HCT116 (cell line): ENCODE measurements at regions not wholly inside any gene's neighbourhood (a gene's known extent, or its start where the extent isn't known, plus 50 kb on each side); places are given as distances from the start of the nearest gene placed in this dataset.

Experiments used
- ATAC-seq: fragments of 200-7000 bp; cut with Tn5 transposase; 2 replicates; pipeline ENCODE4 v1.9.1; 2020; ENCODE audit warnings: mild to moderate bottlenecking, moderate library complexity
- BruUV-seq: library from RNA; stranded (reverse); fragments of 400-500 nt; replicated peaks from 2 replicates; lab custom pipeline; 2021; lab: Mats Ljungman, UMichigan
- CTCF ChIA-PET: fragments of 300-600 bp; sonication (Branson Sonifier 250); formaldehyde crosslinking; loops from one replicate; lab custom pipeline; 2021; ENCODE audit warnings: antibody characterized with exemption; lab: Charles Lee
- POLR2A ChIA-PET: fragments of 300-600, 350-600 bp; sonication (Branson Sonifier 250); formaldehyde crosslinking; loops from one replicate; lab custom pipeline; 2021; ENCODE audit warnings: antibody characterized with exemption; lab: Charles Lee
- RAD21 ChIA-PET, 2 experiments: fragments of 300-600 bp; sonication (Branson Sonifier 250); formaldehyde crosslinking; loops; one replicate each; lab custom pipeline; 2023; ENCODE audit warnings: low total read pairs in 2 of 2; ENCODE audit not compliant: uncharacterized antibody in 2 of 2, unreplicated experiment in 2 of 2, low non-redundant PET in 1 of 2; lab: Charles Lee
- DNase-seq: peaks from one replicate; pipeline ENCODE4 v3.0.0-alpha.2; 2010; ENCODE audit warnings: low read depth, low spot score
- H2AFZ ChIP-seq: fragments of 200-600 bp; shearing (Covaris generic), sonication (generic); 2 replicates; pipeline ENCODE4 v1.6.1; 2017; ENCODE audit warnings: low read depth, mixed run types, mixed read lengths, antibody characterized with exemption, low read length; ENCODE audit not compliant: poor library complexity, severe bottlenecking
- H3K27ac ChIP-seq: 2 replicates; pipeline ENCODE4 v1.5.1; 2012; ENCODE audit warnings: low read depth, low read length
- H3K27me3 ChIP-seq: fragments of 200-600 bp; sonication (generic); 2 replicates; pipeline ENCODE4 v1.6.1; 2016; ENCODE audit warnings: mixed run types, low read length, mixed read lengths; ENCODE audit not compliant: insufficient read depth
- H3K36me3 ChIP-seq, 2 experiments: fragments of 200-500 bp in 1 of 2; fragments of 200-600 bp in 1 of 2; sonication (Bioruptor generic) in 1 of 2; sonication (generic) in 1 of 2; 2 replicates each; pipeline versions ENCODE4 v1.5.1 to v1.6.1; 2014 to 2016; ENCODE audit warnings: low read length in 2 of 2, inconsistent platforms in 1 of 2, mixed read lengths in 1 of 2, mixed run types in 1 of 2; ENCODE audit not compliant: insufficient read depth in 2 of 2, control insufficient read depth in 1 of 2
- H3K4me1 ChIP-seq, 2 experiments: fragments of 200-600 bp in 1 of 2; sonication (generic) in 1 of 2; 2 replicates each; pipeline versions ENCODE4 v1.5.1 to v1.6.1; 2012 to 2017; ENCODE audit warnings: low read length in 2 of 2, inconsistent platforms in 1 of 2, mild to moderate bottlenecking in 1 of 2, mixed read lengths in 1 of 2, mixed run types in 1 of 2, moderate library complexity in 1 of 2; ENCODE audit not compliant: insufficient read depth in 2 of 2, control insufficient read depth in 1 of 2
- H3K4me2 ChIP-seq: fragments of 200-600 bp; sonication (generic); 2 replicates; pipeline ENCODE4 v1.6.1; 2017; ENCODE audit warnings: mixed run types, low read length, mixed read lengths
- H3K4me3 ChIP-seq, 2 experiments: fragments of 200-600 bp in 1 of 2; sonication (generic) in 1 of 2; replicated peaks in 1 of 2; 2 replicates each; pipeline ENCODE4 v1.5.1; 2011 to 2016; ENCODE audit warnings: low read length in 2 of 2, control low read depth in 1 of 2, low read depth in 1 of 2, mild to moderate bottlenecking in 1 of 2, mixed read lengths in 1 of 2, mixed run types in 1 of 2
- H3K79me2 ChIP-seq: fragments of 200-600 bp; sonication (generic); 2 replicates; pipeline ENCODE4 v1.6.1; 2017; ENCODE audit warnings: mild to moderate bottlenecking, mixed run types, low read length, moderate library complexity, mixed read lengths; ENCODE audit not compliant: insufficient read depth
- H3K9ac ChIP-seq: fragments of 200-600 bp; sonication (generic); 2 replicates; pipeline ENCODE4 v1.6.1; 2016; ENCODE audit warnings: low read length, mixed read lengths
- H3K9me2 ChIP-seq: fragments of 200-600 bp; sonication (generic), shearing (Covaris generic); 2 replicates; pipeline ENCODE4 v1.6.1; 2017; ENCODE audit warnings: mixed run types, mild to moderate bottlenecking, moderate library complexity; ENCODE audit not compliant: insufficient read depth
- H3K9me3 ChIP-seq, 2 experiments: fragments of 200-500 bp in 1 of 2; fragments of 200-600 bp in 1 of 2; sonication (Bioruptor generic) in 1 of 2; sonication (generic) in 1 of 2; 2 replicates each; pipeline ENCODE4 v1.6.1; 2014 to 2017; ENCODE audit warnings: low read length in 2 of 2, mixed read lengths in 2 of 2, inconsistent platforms in 1 of 2, low read depth in 1 of 2, mild to moderate bottlenecking in 1 of 2, mixed run types in 1 of 2, moderate library complexity in 1 of 2; ENCODE audit not compliant: control insufficient read depth in 1 of 2, insufficient read depth in 1 of 2
- H4K20me1 ChIP-seq: fragments of 200-600 bp; sonication (generic), shearing (Covaris generic); 2 replicates; pipeline ENCODE4 v1.6.1; 2017; ENCODE audit warnings: mixed run types, mild to moderate bottlenecking, moderate library complexity; ENCODE audit not compliant: insufficient read depth
- ELF1 ChIP-seq: IDR thresholded peaks from 2 replicates; pipeline ENCODE4 v1.6.1; 2012; ENCODE audit warnings: low read depth, borderline replicate concordance
- EZH2 ChIP-seq: fragments of 200-600 bp; sonication (generic); IDR thresholded peaks from 2 replicates; pipeline ENCODE4 v1.6.1; 2017; ENCODE audit warnings: antibody characterized with exemption, mixed run types
- FOSL1 ChIP-seq: IDR thresholded peaks from 2 replicates; pipeline ENCODE4 v1.6.1; 2012; ENCODE audit warnings: low read depth
- POLR2A ChIP-seq: IDR thresholded peaks from 2 replicates; pipeline ENCODE4 v1.7.0; 2011; ENCODE audit warnings: borderline replicate concordance; ENCODE audit not compliant: insufficient read depth, insufficient read length; ENCODE audit errors: extremely low read depth
- POLR2AphosphoS5 ChIP-seq: IDR thresholded peaks from 2 replicates; pipeline ENCODE4 v1.6.1; 2011; ENCODE audit warnings: mild to moderate bottlenecking, low read depth, low read length, moderate library complexity
- SIN3A ChIP-seq: IDR thresholded peaks from 2 replicates; pipeline ENCODE4 v1.6.1; 2012; ENCODE audit warnings: low read depth
- SP1 ChIP-seq: IDR thresholded peaks from 2 replicates; pipeline ENCODE4 v1.6.1; 2012; ENCODE audit warnings: low read depth
- SRF ChIP-seq: IDR thresholded peaks from 2 replicates; pipeline ENCODE4 v1.6.1; 2012; ENCODE audit warnings: low read depth
- YY1 ChIP-seq: IDR thresholded peaks from 2 replicates; pipeline ENCODE4 v1.6.1; 2011; ENCODE audit warnings: low read length, low read depth, moderate library complexity, mild to moderate bottlenecking; ENCODE audit not compliant: insufficient replicate concordance; ENCODE audit errors: extremely low read depth
- ZFX ChIP-seq: fragments of 450-650 bp; IDR thresholded peaks from 2 replicates; pipeline ENCODE4 v1.6.1; 2017
- ZNF274 ChIP-seq: fragments of 200-500 bp; sonication (Bioruptor generic); IDR thresholded peaks from 2 replicates; pipeline ENCODE4 v1.6.1; 2014; ENCODE audit warnings: mild to moderate bottlenecking, low read depth, low read length, inconsistent platforms
- intact Hi-C: fragments of 100-400 bp; cut with micrococcal nuclease; formaldehyde crosslinking; loops from 2 replicates; pipeline ENCODE4 v1.10.0; 2022
- TF ChIP-seq, protein P1 (sequence below): IDR thresholded peaks from 2 replicates; pipeline ENCODE4 v1.6.1; 2012
- TF ChIP-seq, protein P2 (sequence below), 3 experiments: fragments of 200-600 bp in 1 of 3; sonication (generic) in 1 of 3; IDR thresholded peaks in 2 of 3; conservative IDR thresholded peaks in 1 of 3; 2 replicates each; pipeline ENCODE4 v1.5.1; 2012 to 2017; ENCODE audit warnings: low read depth in 2 of 3, low read length in 2 of 3, antibody characterized with exemption in 1 of 3, borderline replicate concordance in 1 of 3, control low read depth in 1 of 3, mild to moderate bottlenecking in 1 of 3, mixed read lengths in 1 of 3, mixed run types in 1 of 3, moderate library complexity in 1 of 3; ENCODE audit not compliant: insufficient read depth in 1 of 3
- TF ChIP-seq, protein P3 (sequence below): IDR thresholded peaks from 2 replicates; pipeline ENCODE4 v1.6.1; 2011; ENCODE audit warnings: mild to moderate bottlenecking, low read length, moderate library complexity; ENCODE audit not compliant: insufficient replicate concordance; ENCODE audit errors: extremely low read depth

DNA sequence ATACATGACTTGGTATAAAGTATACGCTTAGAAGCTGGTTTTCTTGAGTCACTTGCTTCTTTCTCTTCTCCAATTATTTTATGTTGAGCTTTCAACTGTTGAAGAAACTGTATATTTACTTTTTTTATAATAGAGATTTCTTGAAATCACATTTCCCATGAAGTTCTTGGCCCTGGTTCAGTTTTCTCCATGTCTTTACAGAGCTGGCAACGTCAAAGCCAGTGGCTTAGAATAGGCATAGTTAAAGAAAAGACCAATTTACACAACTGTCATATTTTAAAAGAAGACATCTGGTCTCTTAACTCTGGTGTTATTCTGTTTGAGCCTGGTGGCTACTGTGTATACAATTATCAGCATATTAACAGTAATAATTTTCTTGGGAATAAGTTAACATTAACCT is 1249.3 kb downstream of the CDH12 start:
- ChIA-PET CTCF (no interaction called here), POLR2A (no interaction called here), RAD21 (no interaction called here)
- no peak overlapping the region for H2AFZ ChIP-seq
- peaks cover 10 to 13% of the 10 kb centered on the region in 2 experiments; a peak in 3 of 4 replicates for H3K9me3 ChIP-seq
- ATAC-seq (no peak), DNase-seq (no peak)
- no peak overlapping the region for H3K4me2 ChIP-seq
- no peaks in the 10 kb centered on the region for H3K4me1 ChIP-seq
- H4K20me1 ChIP-seq: no peaks in the 10 kb centered on the region
- TF ChIP-seq SP1 (no peak), SIN3A (no peak), EZH2 (no peak), ZFX (no peak)
- H3K4me3 ChIP-seq: no peak overlapping the region
- no TSS peak for BruUV-seq
- intact Hi-C loops: no loop called here
- no peak overlapping the region for H3K27ac ChIP-seq
- no peaks in the 10 kb centered on the region for H3K27me3 ChIP-seq
- no peaks in the 10 kb centered on the region for H3K36me3 ChIP-seq
- H3K79me2 ChIP-seq: no peaks in the 10 kb centered on the region
- H3K9me2 ChIP-seq: no peaks in the 10 kb centered on the region
- H3K9ac ChIP-seq: no peak overlapping the region

DNA sequence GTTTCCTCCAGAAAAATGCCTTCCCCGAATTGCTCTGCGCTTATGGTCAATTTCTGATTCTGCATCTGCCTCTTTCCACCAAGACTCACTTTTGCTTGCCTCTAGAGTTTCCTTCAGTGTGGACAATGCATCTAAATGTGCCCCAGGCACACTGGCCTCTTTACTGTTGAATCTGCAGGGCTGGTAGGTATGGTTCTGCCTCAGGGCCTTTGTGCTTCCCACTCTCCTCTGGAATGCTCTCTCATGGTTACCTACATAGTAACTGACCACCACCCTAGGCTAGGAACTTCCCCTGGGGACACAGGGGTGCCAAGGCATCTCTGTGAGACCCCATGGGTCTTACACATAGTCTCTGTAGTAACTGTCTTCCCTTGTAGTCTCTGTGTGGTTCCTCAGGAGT is 1258.6 kb downstream of the CDH12 start:
- Histone ChIP-seq H3K9me3 (peaks cover 0 to 18% of the 10 kb centered on the region in 2 experiments; a peak in 3 of 4 replicates), H3K4me1 (no peaks in the 10 kb centered on the region), H3K27ac (no peak overlapping the region), H4K20me1 (no peaks in the 10 kb centered on the region), H3K36me3 (no peaks in the 10 kb centered on the region; a peak in 1 of 4 replicates), H3K4me3 (no peak overlapping the region), H3K9ac (no peak overlapping the region), H3K9me2 (no peaks in the 10 kb centered on the region), H2AFZ (no peak overlapping the region), H3K4me2 (no peak overlapping the region), H3K27me3 (no peaks in the 10 kb centered on the region), H3K79me2 (no peaks in the 10 kb centered on the region)
- DNase-seq: no peak
- ChIA-PET POLR2A (no interaction called here), CTCF (no interaction called here), RAD21 (no interaction called here)
- TF ChIP-seq, protein P1, sequence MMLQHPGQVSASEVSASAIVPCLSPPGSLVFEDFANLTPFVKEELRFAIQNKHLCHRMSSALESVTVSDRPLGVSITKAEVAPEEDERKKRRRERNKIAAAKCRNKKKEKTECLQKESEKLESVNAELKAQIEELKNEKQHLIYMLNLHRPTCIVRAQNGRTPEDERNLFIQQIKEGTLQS: no peak
- no peak for TF ChIP-seq SRF
- TF ChIP-seq ELF1: no peak
- no peak for TF ChIP-seq POLR2A
- no peak for TF ChIP-seq ZNF274
- no peak for TF ChIP-seq SIN3A
- TF ChIP-seq EZH2: no peak
- TF ChIP-seq, protein P2, sequence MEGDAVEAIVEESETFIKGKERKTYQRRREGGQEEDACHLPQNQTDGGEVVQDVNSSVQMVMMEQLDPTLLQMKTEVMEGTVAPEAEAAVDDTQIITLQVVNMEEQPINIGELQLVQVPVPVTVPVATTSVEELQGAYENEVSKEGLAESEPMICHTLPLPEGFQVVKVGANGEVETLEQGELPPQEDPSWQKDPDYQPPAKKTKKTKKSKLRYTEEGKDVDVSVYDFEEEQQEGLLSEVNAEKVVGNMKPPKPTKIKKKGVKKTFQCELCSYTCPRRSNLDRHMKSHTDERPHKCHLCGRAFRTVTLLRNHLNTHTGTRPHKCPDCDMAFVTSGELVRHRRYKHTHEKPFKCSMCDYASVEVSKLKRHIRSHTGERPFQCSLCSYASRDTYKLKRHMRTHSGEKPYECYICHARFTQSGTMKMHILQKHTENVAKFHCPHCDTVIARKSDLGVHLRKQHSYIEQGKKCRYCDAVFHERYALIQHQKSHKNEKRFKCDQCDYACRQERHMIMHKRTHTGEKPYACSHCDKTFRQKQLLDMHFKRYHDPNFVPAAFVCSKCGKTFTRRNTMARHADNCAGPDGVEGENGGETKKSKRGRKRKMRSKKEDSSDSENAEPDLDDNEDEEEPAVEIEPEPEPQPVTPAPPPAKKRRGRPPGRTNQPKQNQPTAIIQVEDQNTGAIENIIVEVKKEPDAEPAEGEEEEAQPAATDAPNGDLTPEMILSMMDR (IDR thresholded peaks at IDR 0.05 in 2 of 3, conservative IDR thresholded peaks at IDR 0.05 in 1 of 3; ENCODE audit: borderline replicate concordance in 1 of 3, insufficient read depth in 1 of 3, low read depth in 2 of 3, low read length in 2 of 3): no peak
- no peak for TF ChIP-seq YY1
- no peak for TF ChIP-seq FOSL1
- TF ChIP-seq POLR2AphosphoS5: no peak
- TF ChIP-seq, protein P3, sequence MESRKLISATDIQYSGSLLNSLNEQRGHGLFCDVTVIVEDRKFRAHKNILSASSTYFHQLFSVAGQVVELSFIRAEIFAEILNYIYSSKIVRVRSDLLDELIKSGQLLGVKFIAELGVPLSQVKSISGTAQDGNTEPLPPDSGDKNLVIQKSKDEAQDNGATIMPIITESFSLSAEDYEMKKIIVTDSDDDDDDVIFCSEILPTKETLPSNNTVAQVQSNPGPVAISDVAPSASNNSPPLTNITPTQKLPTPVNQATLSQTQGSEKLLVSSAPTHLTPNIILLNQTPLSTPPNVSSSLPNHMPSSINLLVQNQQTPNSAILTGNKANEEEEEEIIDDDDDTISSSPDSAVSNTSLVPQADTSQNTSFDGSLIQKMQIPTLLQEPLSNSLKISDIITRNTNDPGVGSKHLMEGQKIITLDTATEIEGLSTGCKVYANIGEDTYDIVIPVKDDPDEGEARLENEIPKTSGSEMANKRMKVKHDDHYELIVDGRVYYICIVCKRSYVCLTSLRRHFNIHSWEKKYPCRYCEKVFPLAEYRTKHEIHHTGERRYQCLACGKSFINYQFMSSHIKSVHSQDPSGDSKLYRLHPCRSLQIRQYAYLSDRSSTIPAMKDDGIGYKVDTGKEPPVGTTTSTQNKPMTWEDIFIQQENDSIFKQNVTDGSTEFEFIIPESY: no peak
- BruUV-seq: no TSS peak
- ATAC-seq: no peak
- intact Hi-C loops: no loop called here
